ENCODE measurements at regions not wholly inside any gene's neighbourhood (a gene's known extent, or its start where the extent isn't known, plus 50 kb on each side); places are given as distances from the start of the nearest gene placed in this dataset.

DNA sequence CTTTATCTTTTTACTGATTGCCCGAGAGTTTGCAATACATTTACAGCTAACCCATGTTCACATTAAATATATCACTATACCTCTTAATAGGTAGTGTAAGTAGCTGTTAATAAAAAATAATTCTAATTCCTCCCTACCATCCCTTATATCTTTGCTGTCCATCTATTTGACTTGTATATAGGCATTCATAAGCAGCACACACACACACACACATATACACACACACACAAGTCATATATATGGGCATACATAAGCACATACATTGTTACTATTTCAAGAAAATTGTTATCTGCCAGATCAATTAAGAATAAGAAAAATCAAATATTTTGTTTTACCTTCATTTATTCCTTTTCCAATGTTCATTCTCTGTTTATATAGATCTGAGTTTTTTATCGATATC is 176.4 kb downstream of the PPP1R3A start:
- TF ChIP-seq, protein P1, sequence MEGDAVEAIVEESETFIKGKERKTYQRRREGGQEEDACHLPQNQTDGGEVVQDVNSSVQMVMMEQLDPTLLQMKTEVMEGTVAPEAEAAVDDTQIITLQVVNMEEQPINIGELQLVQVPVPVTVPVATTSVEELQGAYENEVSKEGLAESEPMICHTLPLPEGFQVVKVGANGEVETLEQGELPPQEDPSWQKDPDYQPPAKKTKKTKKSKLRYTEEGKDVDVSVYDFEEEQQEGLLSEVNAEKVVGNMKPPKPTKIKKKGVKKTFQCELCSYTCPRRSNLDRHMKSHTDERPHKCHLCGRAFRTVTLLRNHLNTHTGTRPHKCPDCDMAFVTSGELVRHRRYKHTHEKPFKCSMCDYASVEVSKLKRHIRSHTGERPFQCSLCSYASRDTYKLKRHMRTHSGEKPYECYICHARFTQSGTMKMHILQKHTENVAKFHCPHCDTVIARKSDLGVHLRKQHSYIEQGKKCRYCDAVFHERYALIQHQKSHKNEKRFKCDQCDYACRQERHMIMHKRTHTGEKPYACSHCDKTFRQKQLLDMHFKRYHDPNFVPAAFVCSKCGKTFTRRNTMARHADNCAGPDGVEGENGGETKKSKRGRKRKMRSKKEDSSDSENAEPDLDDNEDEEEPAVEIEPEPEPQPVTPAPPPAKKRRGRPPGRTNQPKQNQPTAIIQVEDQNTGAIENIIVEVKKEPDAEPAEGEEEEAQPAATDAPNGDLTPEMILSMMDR (IDR thresholded peaks at IDR 0.05; ENCODE audit: extremely low read depth, missing control alignments) = no peak
- DNase-seq (ENCODE audit: low spot score) = no peak

DNA sequence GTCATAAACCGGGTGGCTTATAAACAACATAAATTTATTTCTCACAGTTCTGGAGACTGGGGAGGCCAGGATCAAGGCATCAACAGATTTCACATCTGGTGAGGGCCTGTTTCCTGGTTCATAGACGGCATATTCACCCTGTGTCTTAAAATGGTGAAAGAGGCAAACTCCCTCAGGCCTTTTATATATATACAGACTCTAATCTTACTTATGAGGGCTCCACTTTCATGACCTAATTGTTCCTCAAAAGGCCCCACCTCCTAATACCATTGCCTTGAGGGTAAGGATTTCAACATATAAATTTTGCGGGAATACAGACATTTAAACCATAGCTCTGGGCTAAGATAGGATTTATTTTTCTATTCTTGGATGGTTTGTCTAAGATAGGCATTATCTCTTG is 187.2 kb downstream of the PPP1R3A start:
- TF ChIP-seq, protein P1 (IDR thresholded peaks at IDR 0.05; ENCODE audit: extremely low read depth, missing control alignments) = no peak

DNA sequence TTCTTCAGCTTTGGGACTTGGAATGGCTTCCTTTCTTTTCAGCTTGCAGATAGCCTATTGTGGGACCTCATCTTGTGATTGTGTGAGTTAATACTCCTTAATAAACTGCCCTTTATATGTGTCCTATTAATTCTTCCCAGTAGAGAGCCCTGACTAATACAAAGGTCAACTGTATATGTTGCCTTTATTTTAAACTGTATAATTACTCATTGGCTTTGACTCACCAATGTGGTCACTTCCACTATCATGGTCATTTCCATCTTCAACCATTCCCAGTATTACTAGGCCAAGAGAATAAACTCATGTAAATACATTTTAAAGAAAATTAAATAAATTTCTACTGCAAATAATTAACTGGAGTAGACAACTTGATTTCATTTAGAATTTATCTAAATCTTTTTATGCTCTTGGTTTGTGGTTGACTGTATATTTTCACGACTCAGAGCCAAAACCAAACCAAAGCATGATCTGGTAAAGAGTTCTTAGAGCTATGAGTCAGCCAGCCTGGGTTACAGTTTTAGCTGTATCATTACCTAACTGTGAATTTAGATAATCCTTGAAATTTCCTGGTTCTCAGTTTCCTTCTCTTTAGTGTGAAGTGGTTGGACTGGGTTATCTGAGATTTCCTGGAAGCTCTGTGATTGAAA is 188.4 kb downstream of the PPP1R3A start:
- TF ChIP-seq, protein P1 (IDR thresholded peaks at IDR 0.05; ENCODE audit: extremely low read depth, missing control alignments) = no peak

More for the DNA sequence above, 187.2 kb downstream of the PPP1R3A start:
- no peak for DNase-seq (ENCODE audit: low spot score)

DNA sequence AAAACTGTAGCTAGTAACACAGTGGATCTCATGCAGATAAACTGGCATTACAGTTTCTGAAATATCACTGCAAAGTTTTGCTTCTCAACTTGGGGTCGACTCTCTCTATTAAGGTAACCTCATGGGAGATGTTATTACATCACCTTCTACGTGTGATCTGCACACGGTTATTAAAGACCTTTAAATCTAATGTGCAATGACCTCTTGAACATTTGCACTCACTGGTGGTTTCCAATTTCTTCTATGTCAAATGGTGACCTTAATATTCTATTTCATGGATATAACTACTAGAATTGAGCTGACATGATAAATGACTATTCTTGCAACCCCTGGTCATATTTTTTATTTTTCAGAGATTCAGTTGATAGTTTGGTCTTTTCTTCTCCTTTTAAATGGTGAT is 191.3 kb downstream of the PPP1R3A start:
- TF ChIP-seq, protein P1 (IDR thresholded peaks at IDR 0.05; ENCODE audit: extremely low read depth, missing control alignments) = no peak
- no peak for DNase-seq (ENCODE audit: low spot score)

More for the DNA sequence above, 188.4 kb downstream of the PPP1R3A start:
- no peak for DNase-seq (ENCODE audit: low spot score)

DNA sequence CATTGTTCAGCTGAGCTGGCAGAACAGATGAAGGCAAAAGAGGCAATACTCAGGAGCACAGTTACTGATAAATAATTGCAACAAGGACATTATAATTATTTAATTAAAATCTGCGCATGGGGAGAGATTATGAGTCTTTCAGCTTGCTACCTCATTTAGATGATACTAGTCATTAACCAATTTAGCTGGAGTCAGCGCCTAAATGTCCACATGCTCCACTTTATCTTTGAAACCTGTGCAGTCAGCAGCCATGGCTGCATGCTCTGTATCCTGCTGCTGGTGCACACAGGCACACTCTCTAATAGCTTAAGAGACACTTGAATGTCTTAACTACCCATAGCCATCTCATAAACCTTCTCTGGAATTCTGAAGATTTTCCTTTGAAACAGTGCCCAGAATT is 196.8 kb downstream of the PPP1R3A start:
- no peak for DNase-seq (ENCODE audit: low spot score)
- TF ChIP-seq, protein P1 (IDR thresholded peaks at IDR 0.05; ENCODE audit: extremely low read depth, missing control alignments) = no peak

DNA sequence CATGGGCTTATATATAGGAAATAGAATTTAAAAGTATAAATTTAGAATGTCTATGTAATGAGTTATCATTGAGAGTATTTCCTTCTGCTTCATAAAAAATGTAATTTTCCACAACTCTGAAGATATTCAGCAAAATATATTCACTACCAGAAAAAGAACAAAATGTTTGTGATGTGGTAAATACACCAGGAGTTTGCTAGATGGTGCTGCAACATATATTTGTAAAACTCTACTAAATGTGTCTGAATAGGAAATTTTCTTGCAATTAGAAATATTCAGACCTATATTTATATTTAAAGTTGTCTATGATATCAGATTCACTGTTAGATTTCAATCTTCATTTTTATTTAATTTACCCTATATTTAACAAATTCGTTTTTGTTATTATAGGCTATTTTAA is 201.1 kb downstream of the PPP1R3A start:
- TF ChIP-seq, protein P1 (IDR thresholded peaks at IDR 0.05; ENCODE audit: extremely low read depth, missing control alignments) = no peak
- no peak for DNase-seq (ENCODE audit: low spot score)

DNA sequence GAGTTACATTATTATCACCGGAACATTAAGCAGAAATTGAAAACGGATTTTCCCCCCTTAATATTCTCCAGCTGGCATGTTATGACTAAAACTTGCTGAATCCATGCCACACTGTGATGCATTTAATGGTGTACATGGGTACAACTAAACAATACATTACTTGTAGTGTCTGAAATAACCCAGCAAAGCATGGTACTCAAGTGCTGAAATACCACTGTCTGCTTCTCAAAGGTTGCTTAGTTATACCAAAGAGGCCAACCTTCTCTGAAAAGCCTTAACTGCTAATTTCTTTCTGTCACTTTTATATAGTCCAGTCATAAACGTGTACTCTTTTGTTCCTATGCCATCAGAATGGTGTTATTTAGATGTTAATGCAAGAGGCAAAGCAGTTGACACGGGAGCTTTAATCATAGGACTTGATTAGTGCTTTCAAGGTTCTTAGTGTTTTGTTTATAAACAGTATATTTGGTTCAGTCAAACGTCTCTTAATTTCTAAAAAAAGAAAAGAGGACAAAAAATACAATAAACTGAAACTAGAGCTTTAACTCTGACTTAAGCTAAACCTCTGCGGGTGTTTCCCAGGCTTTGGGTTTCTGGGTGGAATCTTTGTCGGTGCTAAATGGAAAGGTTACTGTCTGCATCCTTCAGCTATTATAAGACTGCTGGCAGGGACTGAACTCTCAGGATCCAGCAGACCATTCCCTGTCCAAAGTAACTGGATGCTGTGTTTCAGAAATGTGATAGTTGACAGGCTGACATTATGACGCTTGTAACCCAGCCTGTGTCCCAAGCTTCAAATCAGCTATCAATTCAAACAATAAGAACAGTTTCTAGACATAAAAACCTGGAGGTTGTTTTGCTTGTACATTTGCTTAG is 202.6 kb downstream of the PPP1R3A start:
- DNase-seq (ENCODE audit: low spot score) = no peak
- TF ChIP-seq, protein P1 (IDR thresholded peaks at IDR 0.05; ENCODE audit: extremely low read depth, missing control alignments) = no peak

Data from GM20000 (cell line).